ENCODE measurements at regions not wholly inside any gene's neighbourhood (a gene's known extent, or its start where the extent isn't known, plus 50 kb on each side); places are given as distances from the start of the nearest gene placed in this dataset.

- no peak for DNase-seq (ENCODE audit: low read depth)
Observed at GRCh38 chr12:92553389-92553788, 149.4 kb upstream of the PLEKHG7 start.

- no peak for DNase-seq (ENCODE audit: low read depth)
Observed at GRCh38 chr12:92552412-92553108, 150.2 kb upstream of the PLEKHG7 start.

DNA sequence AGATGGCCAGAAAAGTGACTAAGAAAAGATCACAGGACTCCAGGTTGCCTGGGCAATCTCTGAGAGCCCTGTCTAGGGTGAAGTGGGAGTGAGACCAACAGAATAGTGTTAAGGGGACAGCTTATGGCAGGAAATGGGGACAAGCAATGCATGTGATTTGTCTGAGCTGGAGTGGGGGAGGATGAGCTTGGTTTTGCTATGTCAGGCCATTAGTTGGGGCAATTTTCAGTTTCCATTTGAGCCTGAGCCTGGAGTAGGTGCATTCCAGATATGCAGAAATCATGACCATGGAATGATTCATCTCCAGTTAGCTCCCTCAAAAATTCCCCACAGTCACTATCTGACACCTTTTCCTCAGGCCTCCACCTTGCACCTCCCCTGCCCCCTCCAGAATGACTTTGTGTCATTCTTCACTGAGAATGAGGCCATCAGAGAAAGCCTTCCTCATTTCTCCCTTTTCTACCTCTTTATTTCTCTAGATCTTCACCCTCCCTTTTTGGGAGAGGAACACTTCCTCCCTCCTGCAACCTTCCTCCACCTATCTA, 150.9 kb upstream of the PLEKHG7 start:
- no peak for DNase-seq (ENCODE audit: low read depth)

DNA sequence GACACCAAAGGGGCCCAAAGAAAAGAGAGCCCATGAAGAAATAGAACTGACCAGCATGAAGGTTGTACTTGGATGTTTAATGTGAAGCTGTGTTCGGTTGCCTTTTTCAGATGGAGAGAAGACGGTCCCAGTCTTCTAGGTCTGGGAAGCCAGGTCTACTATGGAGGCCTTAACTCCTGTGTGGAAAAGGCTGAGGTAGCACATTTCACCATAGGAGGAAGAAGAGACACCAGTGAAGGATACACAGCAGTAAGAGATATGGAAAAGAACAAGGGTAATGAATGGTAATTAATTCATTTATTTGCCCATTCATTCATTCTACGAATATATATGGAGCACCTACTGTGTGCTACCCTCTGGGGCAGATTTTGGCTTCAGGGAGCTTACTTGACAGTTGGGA, 151.6 kb upstream of the PLEKHG7 start:
- DNase-seq (ENCODE audit: low read depth), result no peak

DNA sequence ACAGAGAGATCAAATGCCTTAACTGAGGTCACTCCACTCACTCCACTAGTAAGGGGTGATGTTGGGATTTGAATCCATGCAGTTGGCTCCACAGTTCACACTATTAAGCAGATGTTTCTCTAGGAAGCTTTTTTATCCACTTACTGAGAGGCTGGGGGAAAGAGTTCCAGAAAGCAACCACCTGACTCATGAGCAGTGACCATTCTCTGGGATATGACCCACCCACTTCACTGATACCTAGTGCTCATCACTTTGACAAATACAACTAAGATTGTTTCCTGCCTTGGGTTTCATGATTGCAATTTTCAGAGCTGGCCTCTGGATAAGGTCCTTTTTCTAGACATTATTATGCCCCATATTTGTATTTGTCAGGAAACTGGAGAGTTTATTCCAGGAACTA, 152.1 kb upstream of the PLEKHG7 start:
- no peak for DNase-seq (ENCODE audit: low read depth)

- DNase-seq (ENCODE audit: low read depth), result no peak
Observed at GRCh38 chr12:92550254-92550653, 152.5 kb upstream of the PLEKHG7 start.

- DNase-seq (ENCODE audit: low read depth), result no peak
Observed at GRCh38 chr12:92549516-92549915, 153.3 kb upstream of the PLEKHG7 start.

GRCh38 chr12:92547906-92548305, 154.9 kb upstream of the PLEKHG7 start:
- DNase-seq (ENCODE audit: low read depth), result no peak

DNA sequence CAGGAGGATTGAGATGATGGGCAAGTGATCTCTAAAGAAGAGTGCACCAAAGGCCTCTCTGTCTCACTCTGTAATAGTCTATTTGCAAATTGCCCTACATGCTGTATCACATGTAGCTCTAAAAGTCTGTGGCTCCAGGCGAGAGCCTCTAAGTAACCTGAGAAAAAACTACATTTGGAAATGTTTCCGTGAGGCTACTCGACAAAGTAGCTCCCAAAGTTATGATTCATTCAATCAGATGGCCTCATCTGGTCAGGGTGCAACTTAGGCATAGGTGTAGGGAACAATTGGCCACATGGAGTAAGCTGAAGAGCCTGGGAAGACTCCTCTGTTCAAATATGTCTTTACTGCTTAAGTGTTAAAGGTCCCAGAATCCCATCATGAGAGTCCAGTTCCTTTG, 155.4 kb upstream of the PLEKHG7 start:
- no peak for DNase-seq (ENCODE audit: low read depth)

DNA sequence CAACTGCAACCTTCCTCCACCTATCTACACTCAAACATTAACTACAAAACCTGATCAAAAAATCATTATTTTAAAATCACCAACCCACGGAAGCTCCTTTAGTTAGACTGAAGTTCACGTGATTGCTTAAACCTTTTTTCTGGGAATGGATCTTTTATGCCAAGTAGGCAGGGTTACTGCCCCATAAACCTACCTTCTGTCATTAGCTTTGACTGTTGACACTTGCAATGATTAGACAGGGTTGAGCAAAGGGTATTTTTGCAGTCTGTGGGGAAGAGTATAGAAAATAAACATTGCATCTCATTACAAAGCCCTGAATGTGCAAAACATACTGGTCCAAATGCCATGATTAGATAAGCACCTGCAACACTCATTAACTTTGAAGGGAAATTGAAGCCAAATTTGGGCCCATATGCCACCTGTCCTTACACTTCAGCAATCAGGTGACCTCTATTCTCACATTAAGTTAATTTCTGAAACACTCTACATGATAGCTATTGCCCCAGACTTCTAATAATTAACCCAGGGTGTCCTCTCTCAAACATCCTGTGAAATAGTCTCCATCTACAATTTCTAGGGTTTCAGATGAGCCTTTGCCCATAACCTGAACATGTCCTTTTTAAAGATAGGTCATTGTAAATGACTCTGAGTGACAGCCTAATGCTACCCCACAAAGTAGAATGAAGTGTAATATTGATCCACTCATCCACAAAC, 156.0 kb upstream of the PLEKHG7 start:
- DNase-seq (ENCODE audit: low read depth), result no peak

DNA sequence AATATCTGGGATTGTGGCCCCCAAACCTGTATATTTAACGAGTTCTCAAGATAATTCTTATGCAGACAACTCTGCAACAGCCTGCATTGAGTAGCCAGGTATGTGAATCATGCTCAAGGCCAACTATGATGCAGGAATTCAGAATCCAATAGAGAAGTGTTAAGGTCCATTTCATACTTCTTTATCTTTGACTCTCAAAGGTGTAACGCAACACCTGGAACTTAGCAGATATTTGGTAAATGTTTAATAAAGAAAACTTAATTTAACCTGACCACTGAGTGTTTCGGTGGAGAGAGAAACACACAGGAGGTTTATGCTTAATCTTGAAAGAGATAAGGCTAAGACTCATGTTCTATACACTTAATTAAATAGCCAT, 156.5 kb upstream of the PLEKHG7 start:
- DNase-seq (ENCODE audit: low read depth), result no peak

- no peak for DNase-seq (ENCODE audit: low read depth)
Observed at GRCh38 chr12:92544322-92544721, 158.5 kb upstream of the PLEKHG7 start.

DNA sequence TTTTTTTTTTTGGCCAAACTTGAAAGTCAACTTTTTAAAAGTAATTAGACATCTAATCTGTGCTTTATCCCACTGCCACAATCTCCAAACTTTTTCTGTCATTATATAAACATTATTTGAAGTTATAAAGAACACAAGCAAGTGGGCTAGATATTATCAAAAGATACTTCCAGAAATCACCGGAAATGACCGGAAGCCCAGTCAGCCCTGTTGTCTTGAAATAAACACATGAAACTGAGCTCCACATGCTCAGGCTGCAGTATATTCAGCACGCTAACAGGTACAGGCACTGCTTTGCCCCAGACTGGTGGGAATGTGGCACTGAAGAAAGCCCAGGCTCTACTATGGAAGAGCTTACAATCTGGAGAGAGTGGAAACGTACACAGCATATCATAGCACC, 158.9 kb upstream of the PLEKHG7 start:
- DNase-seq (ENCODE audit: low read depth), result no peak

DNA sequence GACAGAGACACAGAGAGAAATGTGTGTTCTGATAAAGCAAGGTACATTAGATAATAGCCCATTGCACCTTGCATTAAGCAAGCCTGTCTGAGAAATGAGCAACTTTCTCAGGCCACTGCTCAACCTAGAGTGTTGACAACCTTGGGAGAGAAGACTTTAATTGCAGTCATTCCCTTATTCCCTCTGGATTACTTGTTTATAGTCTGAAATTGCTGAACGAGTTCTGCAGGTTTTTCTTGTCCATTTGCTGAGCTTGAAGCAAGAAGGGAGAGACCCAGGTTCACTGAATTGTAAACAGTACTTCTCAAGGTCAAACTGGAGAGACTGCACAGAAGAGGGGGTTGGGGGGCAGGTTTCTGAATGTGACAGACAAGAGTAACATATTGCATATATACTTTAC, 159.4 kb upstream of the PLEKHG7 start:
- no peak for DNase-seq (ENCODE audit: low read depth)

DNA sequence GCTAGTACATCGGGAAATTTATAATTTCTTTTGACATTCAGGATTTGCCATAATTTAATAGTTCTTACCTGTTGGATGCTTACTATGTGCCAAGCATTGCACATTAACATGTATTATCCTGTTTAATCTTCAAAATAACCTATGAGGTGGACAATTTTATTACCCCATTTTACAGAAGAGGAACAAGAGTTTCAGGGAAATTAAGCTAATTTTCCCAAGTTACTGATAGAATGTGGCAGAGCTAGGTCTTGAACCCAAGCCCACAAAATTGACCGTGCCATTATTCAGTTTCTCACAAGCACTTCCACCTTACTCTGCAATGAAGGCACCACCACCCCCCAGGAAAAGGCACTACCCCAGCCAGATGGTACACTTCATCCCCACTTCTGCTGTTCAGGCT, 161.1 kb upstream of the PLEKHG7 start:
- no peak for DNase-seq (ENCODE audit: low read depth)

GRCh38 chr12:92540782-92541423, 161.9 kb upstream of the PLEKHG7 start:
- DNase-seq (ENCODE audit: low read depth), result no peak

GRCh38 chr12:92539976-92540781, 162.6 kb upstream of the PLEKHG7 start:
- no peak for DNase-seq (ENCODE audit: low read depth)

GRCh38 chr12:92539110-92539749, 163.6 kb upstream of the PLEKHG7 start:
- DNase-seq (ENCODE audit: low read depth), result no peak

DNA sequence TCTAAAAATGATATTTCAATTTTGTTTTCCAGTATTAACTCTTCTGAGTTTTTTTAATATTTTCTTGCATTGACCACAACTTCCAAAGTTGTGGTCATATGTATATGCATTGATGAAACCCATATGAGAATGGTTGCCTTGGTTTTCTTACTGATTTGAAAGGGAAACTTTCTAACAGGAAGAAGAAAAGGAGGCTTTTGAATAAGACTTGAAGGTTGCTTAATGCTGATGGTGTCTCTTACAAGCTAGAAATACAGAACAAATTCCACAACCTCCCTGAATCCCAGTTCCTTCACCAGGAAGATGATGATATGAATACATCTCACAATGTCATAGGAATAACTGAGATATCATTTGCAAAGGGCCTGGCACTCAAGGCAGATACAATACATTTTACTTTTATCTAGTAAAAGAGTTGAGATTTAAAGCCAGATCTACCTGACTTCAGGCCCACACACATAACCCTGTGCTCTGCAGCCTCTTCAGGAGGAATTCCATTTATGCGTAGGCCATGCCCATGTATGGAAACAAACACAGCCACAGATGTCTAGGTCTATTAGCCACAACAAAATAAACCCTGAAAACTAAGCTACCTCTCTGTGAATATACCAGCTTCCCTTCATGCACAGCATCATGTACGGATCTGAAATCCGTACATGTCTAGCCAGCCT, 165.4 kb upstream of the PLEKHG7 start:
- DNase-seq (ENCODE audit: low read depth), result no peak

DNA sequence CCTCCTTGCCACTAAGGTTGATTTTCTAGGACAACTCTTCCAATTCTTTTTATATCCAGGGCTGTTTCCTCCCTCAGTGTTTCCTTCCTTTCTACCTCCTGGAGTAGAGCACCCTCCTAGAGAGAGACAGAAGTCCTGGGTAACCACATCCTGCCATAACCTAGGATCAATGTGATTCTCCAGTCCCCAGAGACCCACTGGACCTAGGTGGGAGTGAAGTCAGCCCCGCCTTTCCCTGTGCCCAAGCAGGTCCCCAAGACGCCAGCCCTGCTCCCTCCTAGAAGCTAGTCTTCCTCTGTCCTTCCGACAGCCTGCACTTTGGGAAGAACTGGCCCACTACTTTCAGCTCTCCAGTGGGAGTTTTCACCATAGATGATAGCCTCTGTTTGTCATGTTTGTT, 166.8 kb upstream of the PLEKHG7 start:
- DNase-seq (ENCODE audit: low read depth), result no peak

- DNase-seq (ENCODE audit: low read depth), result no peak
Observed at GRCh38 chr12:92533280-92533890, 169.4 kb upstream of the PLEKHG7 start.

Data from activated T-cell treated with anti-CD3 and anti-CD28 coated beads for 1 hour (primary cell).